Neuronal stem cell (in vitro differentiated cells): ENCODE measurements at regions not wholly inside any gene's neighbourhood (a gene's known extent, or its start where the extent isn't known, plus 50 kb on each side); places are given as distances from the start of the nearest gene placed in this dataset.
A peak's percentile ranks its signal among the peaks of the same experiment; 100 is the strongest.

Experiments used
- DNase-seq: peaks from one replicate; pipeline ENCODE4 v3.0.0-alpha.2; 2013; ENCODE audit warnings: low spot score
- H2AFZ ChIP-seq: one replicate; pipeline ENCODE4 v1.6.1; 2013; ENCODE audit warnings: mild to moderate bottlenecking, low read length, inconsistent platforms
- H2AK5ac ChIP-seq: 2 replicates; pipeline ENCODE4 v1.6.1; 2013; ENCODE audit warnings: low read depth, mild to moderate bottlenecking, inconsistent platforms, low read length, moderate library complexity, mixed read lengths
- H2BK120ac ChIP-seq: 2 replicates; pipeline ENCODE4 v1.6.1; 2013; ENCODE audit warnings: low read depth, mild to moderate bottlenecking, inconsistent platforms, low read length, moderate library complexity, mixed read lengths
- H2BK12ac ChIP-seq: one replicate; pipeline ENCODE4 v1.6.1; 2013; ENCODE audit warnings: low read length, inconsistent platforms
- H2BK15ac ChIP-seq: 2 replicates; pipeline ENCODE4 v1.6.1; 2013; ENCODE audit warnings: mild to moderate bottlenecking, low read length, inconsistent platforms, mixed read lengths
- H2BK5ac ChIP-seq: one replicate; pipeline ENCODE4 v1.6.1; 2013; ENCODE audit warnings: inconsistent platforms, mild to moderate bottlenecking, low read length, moderate library complexity
- H3K14ac ChIP-seq: one replicate; pipeline ENCODE4 v1.6.1; 2013; ENCODE audit warnings: low read length, inconsistent platforms
- H3K18ac ChIP-seq: 2 replicates; pipeline ENCODE4 v1.6.1; 2013; ENCODE audit warnings: low read length, inconsistent platforms
- H3K23ac ChIP-seq: 2 replicates; pipeline ENCODE4 v1.6.1; 2013; ENCODE audit warnings: low read depth, mild to moderate bottlenecking, mixed read lengths, low read length, inconsistent platforms; ENCODE audit not compliant: poor library complexity
- H3K27ac ChIP-seq: replicated peaks from 3 replicates; pipeline ENCODE4 v1.5.1; 2013; ENCODE audit warnings: low read length, inconsistent platforms
- H3K27me3 ChIP-seq, 3 experiments: 2 replicates each; pipeline ENCODE4 v1.6.1; 2013; ENCODE audit warnings: low read length in 3 of 3, mild to moderate bottlenecking in 2 of 3, inconsistent platforms in 1 of 3, low read depth in 1 of 3, mixed read lengths in 1 of 3, moderate library complexity in 1 of 3; ENCODE audit not compliant: control insufficient read depth in 3 of 3, insufficient read depth in 3 of 3
- H3K36me3 ChIP-seq, 2 donors: replicated peaks in 1 of 2; 2 replicates each; pipeline ENCODE4 v1.6.1; 2013; ENCODE audit warnings: low read length in 2 of 2; ENCODE audit not compliant: control insufficient read depth in 2 of 2, insufficient read depth in 2 of 2
- H3K4ac ChIP-seq: 2 replicates; pipeline ENCODE4 v1.6.1; 2013; ENCODE audit warnings: inconsistent platforms, mild to moderate bottlenecking, low read length, moderate library complexity
- H3K4me1 ChIP-seq, 2 donors: 1 replicate in 1 of 2; 2 replicates in 1 of 2; pipeline ENCODE4 v1.6.1; 2013; ENCODE audit warnings: low read length in 2 of 2, low read depth in 1 of 2; ENCODE audit not compliant: control insufficient read depth in 2 of 2, insufficient read depth in 1 of 2
- H3K4me2 ChIP-seq: one replicate; pipeline ENCODE4 v1.6.1; 2013; ENCODE audit warnings: mild to moderate bottlenecking, low read length, inconsistent platforms; ENCODE audit not compliant: insufficient read depth, poor library complexity, severe bottlenecking
- H3K4me3 ChIP-seq, 2 donors: 2 replicates each; pipeline ENCODE4 v1.5.1; 2013; ENCODE audit warnings: low read length in 2 of 2, mild to moderate bottlenecking in 2 of 2, inconsistent platforms in 1 of 2, moderate library complexity in 1 of 2
- H3K79me1 ChIP-seq: one replicate; pipeline ENCODE4 v1.6.1; 2013; ENCODE audit warnings: low read depth, mild to moderate bottlenecking, inconsistent platforms, low read length, moderate library complexity
- H3K9ac ChIP-seq: one replicate; pipeline ENCODE4 v1.6.1; 2013; ENCODE audit warnings: mild to moderate bottlenecking, low read depth, low read length, inconsistent platforms; ENCODE audit not compliant: poor library complexity
- H3K9me3 ChIP-seq, 2 donors: replicated peaks in 1 of 2; 2 replicates each; pipeline versions ENCODE3 to v1.6.1; 2013; ENCODE audit warnings: low read length in 2 of 2, mild to moderate bottlenecking in 2 of 2, inconsistent platforms in 1 of 2, low read depth in 1 of 2, mixed read lengths in 1 of 2, moderate library complexity in 1 of 2; ENCODE audit not compliant: control insufficient read depth in 2 of 2, insufficient read depth in 1 of 2
- H4K8ac ChIP-seq: one replicate; pipeline ENCODE4 v1.6.1; 2013; ENCODE audit warnings: low read depth, mild to moderate bottlenecking, inconsistent platforms, low read length, moderate library complexity
- H4K91ac ChIP-seq: one replicate; pipeline ENCODE4 v1.6.1; 2013; ENCODE audit warnings: low read length, low read depth, mild to moderate bottlenecking, inconsistent platforms; ENCODE audit not compliant: poor library complexity
- WGBS, 2 donors: extraction: QIAGEN DNeasy Blood & Tissue Kit; methylation state at CpG; one replicate each; pipeline ENCODE4 v1.1.7; 2013; ENCODE audit warnings: missing lambda C conversion rate in 2 of 2, mixed read lengths in 1 of 2; ENCODE audit not compliant: insufficient read length in 2 of 2, insufficient replicate concordance in 1 of 2; ENCODE audit errors: extremely low coverage in 2 of 2; 5-methylcytosine and 5-hydroxymethylcytosine counted together

DNA sequence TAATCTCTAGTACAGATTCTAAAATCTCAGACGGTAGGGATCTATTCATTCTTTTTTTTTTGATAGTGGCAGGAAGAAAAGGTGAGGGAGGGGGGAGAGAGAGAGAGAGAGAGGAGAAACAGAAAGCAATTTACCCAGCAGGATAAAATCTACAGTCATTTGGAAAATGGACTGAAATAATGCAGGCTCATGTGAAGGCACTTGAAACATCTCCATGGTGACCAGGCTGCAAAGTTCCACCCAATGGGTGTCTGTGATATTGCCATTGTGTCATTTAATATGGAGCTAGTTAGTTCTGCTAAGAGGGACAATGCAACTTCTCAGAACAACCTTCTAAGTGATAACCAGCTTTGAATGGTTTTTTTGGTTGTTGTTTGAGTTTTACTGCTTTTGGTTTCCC lies 165.2 kb upstream of the RAG2 start:
- Histone ChIP-seq H3K4me3 (no peak overlapping the region), H3K23ac (no peak overlapping the region), H3K4me1 (no peaks in the 10 kb centered on the region), H3K36me3 (no peaks in the 10 kb centered on the region), H3K79me1 (no peaks in the 10 kb centered on the region), H4K8ac (no peak overlapping the region), H2BK12ac (no peak overlapping the region), H3K14ac (no peak overlapping the region), H3K4ac (no peak overlapping the region), H3K27ac (no peak overlapping the region), H3K4me2 (no peak overlapping the region), H4K91ac (no peak overlapping the region), H3K9me3 (no peaks in the 10 kb centered on the region), H2BK120ac (no peak overlapping the region), H2AK5ac (no peak overlapping the region), H2BK5ac (no peak overlapping the region), H3K27me3 (peaks cover 0 to 2% (median 2%) of the 10 kb centered on the region in 3 experiments), H3K18ac (no peak overlapping the region), H2AFZ (peak overlapping the region; percentile 15), H2BK15ac (no peak overlapping the region), H3K9ac (no peak overlapping the region)
- WGBS, 2 donors, result no CpG with 5 or more reads among the region's 1 CpG
- DNase-seq, result no peak

DNA sequence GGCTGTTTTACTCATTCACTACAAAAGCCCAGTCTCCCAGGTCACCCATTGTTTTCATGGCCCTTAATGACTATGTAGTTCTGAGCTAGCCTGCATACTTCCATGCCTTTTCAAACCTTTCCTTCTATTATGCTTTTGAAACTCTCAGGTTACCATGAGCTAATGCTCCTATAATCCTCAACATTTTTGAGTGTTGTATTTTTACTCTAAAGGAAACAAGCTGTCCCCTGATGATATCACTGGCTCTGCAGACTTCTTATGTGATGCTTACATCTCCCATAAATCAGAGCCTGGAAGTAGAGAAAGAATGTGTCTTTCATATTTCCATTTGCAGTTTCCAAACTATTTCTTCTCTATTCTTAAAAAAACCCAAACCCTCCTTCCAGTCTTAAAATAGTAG lies 159.0 kb upstream of the RAG2 start:
- H3K14ac ChIP-seq, result no peak overlapping the region
- H4K8ac ChIP-seq, result no peak overlapping the region
- peaks cover 0 to 10% (median 2%) of the 10 kb centered on the region in 3 experiments for H3K27me3 ChIP-seq
- H3K27ac ChIP-seq, result no peak overlapping the region
- H3K4me3 ChIP-seq, result no peak overlapping the region
- H3K36me3 ChIP-seq, result no peaks in the 10 kb centered on the region
- no peak overlapping the region for H3K4me2 ChIP-seq
- H2BK12ac ChIP-seq, result no peak overlapping the region
- H3K9ac ChIP-seq, result no peak overlapping the region
- H3K9me3 ChIP-seq, result no peaks in the 10 kb centered on the region
- no peak for DNase-seq
- no peak overlapping the region for H2BK5ac ChIP-seq
- no peak overlapping the region for H2AK5ac ChIP-seq
- no peak overlapping the region for H3K18ac ChIP-seq
- H3K79me1 ChIP-seq, result no peaks in the 10 kb centered on the region
- H4K91ac ChIP-seq, result no peak overlapping the region
- no peak overlapping the region for H2BK15ac ChIP-seq
- H3K4ac ChIP-seq, result no peak overlapping the region
- H3K23ac ChIP-seq, result no peak overlapping the region
- peaks cover 0 to 1% of the 10 kb centered on the region in 2 donors for H3K4me1 ChIP-seq
- H2BK120ac ChIP-seq, result no peak overlapping the region
- H2AFZ ChIP-seq, result no peak overlapping the region

DNA sequence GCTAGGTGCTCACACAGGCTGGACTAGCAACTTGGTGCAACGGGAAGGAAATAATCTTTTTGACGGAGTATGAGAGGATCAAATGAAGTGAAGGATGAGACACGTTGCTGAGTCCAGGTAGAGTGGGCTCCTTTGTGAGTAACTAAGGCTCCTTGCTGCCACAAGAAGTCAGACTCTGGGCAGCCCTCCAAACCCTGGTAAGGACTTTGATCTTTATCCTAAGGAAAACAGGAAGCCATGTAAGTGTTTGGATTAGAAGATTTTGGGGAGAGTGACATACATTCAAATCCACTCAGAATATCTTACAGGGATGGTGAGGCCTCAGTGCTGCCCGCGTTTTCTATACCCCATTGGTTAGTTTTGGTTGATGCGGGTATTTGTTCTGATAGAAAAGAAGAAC lies 155.9 kb upstream of the RAG2 start:
- no peak overlapping the region for H3K4me2 ChIP-seq

DNA sequence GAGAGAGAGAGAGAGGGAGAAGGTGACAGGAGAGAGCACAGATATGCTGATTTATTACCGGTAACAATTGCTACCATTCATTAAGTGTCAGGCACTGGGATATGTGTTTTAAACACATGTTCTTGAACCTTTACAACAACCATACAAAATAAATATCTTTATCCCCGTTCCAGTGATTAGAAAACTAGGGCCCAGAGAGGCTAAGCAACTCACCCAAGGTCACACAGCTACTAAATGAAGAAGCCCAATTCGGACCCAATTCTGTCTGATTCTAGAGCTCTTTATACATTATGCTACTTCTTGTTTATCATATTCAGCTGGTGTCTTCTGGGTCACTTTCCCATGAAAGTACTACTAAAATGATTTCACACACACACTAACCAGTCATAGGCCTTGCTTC lies 154.0 kb upstream of the RAG2 start:
- peaks cover 0 to 7% (median 0%) of the 10 kb centered on the region in 3 experiments for H3K27me3 ChIP-seq
- H2BK12ac ChIP-seq, result no peak overlapping the region
- no peak overlapping the region for H3K4me3 ChIP-seq
- no peaks in the 10 kb centered on the region for H3K79me1 ChIP-seq
- H2BK120ac ChIP-seq, result no peak overlapping the region
- no peaks in the 10 kb centered on the region for H3K9me3 ChIP-seq
- no peak overlapping the region for H3K27ac ChIP-seq
- H2AFZ ChIP-seq, result no peak overlapping the region
- H3K14ac ChIP-seq, result no peak overlapping the region
- no peak overlapping the region for H2AK5ac ChIP-seq
- H3K9ac ChIP-seq, result no peak overlapping the region
- no peak overlapping the region for H2BK15ac ChIP-seq
- H3K23ac ChIP-seq, result no peak overlapping the region
- H3K4me2 ChIP-seq, result no peak overlapping the region
- no peak overlapping the region for H4K8ac ChIP-seq
- no CpG with 5 or more reads among the region's 3 CpGs for WGBS, 2 donors
- no peak for DNase-seq
- H3K4me1 ChIP-seq, result peaks cover 0 to 4% of the 10 kb centered on the region in 2 donors
- H2BK5ac ChIP-seq, result no peak overlapping the region
- H4K91ac ChIP-seq, result no peak overlapping the region
- H3K36me3 ChIP-seq, result no peaks in the 10 kb centered on the region
- H3K18ac ChIP-seq, result no peak overlapping the region
- H3K4ac ChIP-seq, result no peak overlapping the region

More for the DNA sequence above, 155.9 kb upstream of the RAG2 start:
- Histone ChIP-seq H2AFZ (no peak overlapping the region), H3K4ac (no peak overlapping the region), H2BK15ac (no peak overlapping the region), H4K8ac (no peak overlapping the region), H3K23ac (no peak overlapping the region), H3K18ac (no peak overlapping the region), H3K36me3 (no peaks in the 10 kb centered on the region), H3K27me3 (peaks cover 0 to 10% (median 0%) of the 10 kb centered on the region in 3 experiments), H3K9ac (no peak overlapping the region), H3K4me1 (peaks cover 0 to 1% of the 10 kb centered on the region in 2 donors), H3K14ac (no peak overlapping the region), H2BK5ac (no peak overlapping the region), H3K4me3 (no peak overlapping the region), H3K79me1 (no peaks in the 10 kb centered on the region), H2BK12ac (no peak overlapping the region), H3K9me3 (no peaks in the 10 kb centered on the region), H3K27ac (no peak overlapping the region), H2BK120ac (no peak overlapping the region), H4K91ac (no peak overlapping the region), H2AK5ac (no peak overlapping the region)
- WGBS, 2 donors, result no CpG with 5 or more reads among the region's 6 CpGs
- DNase-seq, result no peak
